Esophagus muscularis mucosa (tissue), 3 donors: ENCODE measurements at regions not wholly inside any gene's neighbourhood (a gene's known extent, or its start where the extent isn't known, plus 50 kb on each side); places are given as distances from the start of the nearest gene placed in this dataset.

Experiments used
- CTCF ChIP-seq, 3 experiments: fragments of 200-600 bp in 2 of 3; fragments of 450-650 bp in 1 of 3; sonication (generic) in 2 of 3; IDR thresholded peaks; one replicate each; pipeline ENCODE4 v1.5.1; 2017 to 2019; ENCODE audit warnings: antibody characterized with exemption in 3 of 3, mild to moderate bottlenecking in 2 of 3, moderate library complexity in 1 of 3
- POLR2A ChIP-seq: fragments of 450-650 bp; IDR thresholded peaks from one replicate; pipeline ENCODE4 v1.6.1; 2017; ENCODE audit warnings: antibody characterized with exemption, moderate library complexity, mild to moderate bottlenecking, low read depth

- TF ChIP-seq CTCF (IDR thresholded peaks at IDR 0.05) = no peak
- no peak for TF ChIP-seq POLR2A
Observed at GRCh38 chr15:35260941-35261340, 175.8 kb upstream of the NANOGP8 start.
